ENCODE measurements at regions not wholly inside any gene's neighbourhood (a gene's known extent, or its start where the extent isn't known, plus 50 kb on each side); places are given as distances from the start of the nearest gene placed in this dataset.

- TF ChIP-seq, protein P1, sequence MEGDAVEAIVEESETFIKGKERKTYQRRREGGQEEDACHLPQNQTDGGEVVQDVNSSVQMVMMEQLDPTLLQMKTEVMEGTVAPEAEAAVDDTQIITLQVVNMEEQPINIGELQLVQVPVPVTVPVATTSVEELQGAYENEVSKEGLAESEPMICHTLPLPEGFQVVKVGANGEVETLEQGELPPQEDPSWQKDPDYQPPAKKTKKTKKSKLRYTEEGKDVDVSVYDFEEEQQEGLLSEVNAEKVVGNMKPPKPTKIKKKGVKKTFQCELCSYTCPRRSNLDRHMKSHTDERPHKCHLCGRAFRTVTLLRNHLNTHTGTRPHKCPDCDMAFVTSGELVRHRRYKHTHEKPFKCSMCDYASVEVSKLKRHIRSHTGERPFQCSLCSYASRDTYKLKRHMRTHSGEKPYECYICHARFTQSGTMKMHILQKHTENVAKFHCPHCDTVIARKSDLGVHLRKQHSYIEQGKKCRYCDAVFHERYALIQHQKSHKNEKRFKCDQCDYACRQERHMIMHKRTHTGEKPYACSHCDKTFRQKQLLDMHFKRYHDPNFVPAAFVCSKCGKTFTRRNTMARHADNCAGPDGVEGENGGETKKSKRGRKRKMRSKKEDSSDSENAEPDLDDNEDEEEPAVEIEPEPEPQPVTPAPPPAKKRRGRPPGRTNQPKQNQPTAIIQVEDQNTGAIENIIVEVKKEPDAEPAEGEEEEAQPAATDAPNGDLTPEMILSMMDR (IDR thresholded peaks at IDR 0.05) = no peak
- TF ChIP-seq EZH2 (IDR thresholded peaks at IDR 0.05; ENCODE audit: borderline replicate concordance, insufficient read depth, low read depth, low read length, poor library complexity, severe bottlenecking) = no peak
Measured at GRCh38 chr1:105254906-105255305, 1505.2 kb downstream of the AMY1C start.
